ENCODE measurements at regions not wholly inside any gene's neighbourhood (a gene's known extent, or its start where the extent isn't known, plus 50 kb on each side); places are given as distances from the start of the nearest gene placed in this dataset.

- RAD21 ChIA-PET (ENCODE audit: low non-redundant PET in 1 of 2, low total read pairs in 2 of 2, uncharacterized antibody in 2 of 2, unreplicated experiment in 2 of 2), result no interaction called here
- TF ChIP-seq EZH2 (IDR thresholded peaks at IDR 0.05), result no peak
- TF ChIP-seq POLR2AphosphoS5 (IDR thresholded peaks at IDR 0.05; ENCODE audit: low read depth, low read length), result no peak
- no peak for TF ChIP-seq ATF3 (IDR thresholded peaks at IDR 0.05)
- TF ChIP-seq REST (IDR thresholded peaks at IDR 0.05; ENCODE audit: low read depth), result no peak
- TF ChIP-seq CEBPB (IDR thresholded peaks at IDR 0.05; ENCODE audit: low read depth), result no peak
- no peak for TF ChIP-seq CTCF (IDR thresholded peaks at IDR 0.05 in 2 of 3, conservative IDR thresholded peaks at IDR 0.05 in 1 of 3; ENCODE audit: borderline replicate concordance in 1 of 3, insufficient read depth in 1 of 3, low read depth in 2 of 3, low read length in 2 of 3)
- TF ChIP-seq ZFX (IDR thresholded peaks at IDR 0.05), result no peak
- H4K20me1 ChIP-seq (ENCODE audit: insufficient read depth), result no peaks in the 10 kb centered on the region
- no peaks in the 10 kb centered on the region for H3K4me1 ChIP-seq (ENCODE audit: control insufficient read depth in 1 of 2, insufficient read depth in 2 of 2, low read length in 2 of 2)
- no peak overlapping the region for H2AFZ ChIP-seq (ENCODE audit: low read depth, low read length, poor library complexity, severe bottlenecking)
- H3K9me3 ChIP-seq (ENCODE audit: control insufficient read depth in 1 of 2, insufficient read depth in 1 of 2, low read depth in 1 of 2, low read length in 2 of 2), result no peaks in the 10 kb centered on the region
- BruUV-seq (replicated peaks), result no TSS peak
- H3K27ac ChIP-seq (ENCODE audit: low read depth, low read length), result no peak overlapping the region
- DNase-seq (ENCODE audit: low read depth, low spot score) (no peak), ATAC-seq (no peak)
- no peaks in the 10 kb centered on the region for H3K27me3 ChIP-seq (ENCODE audit: insufficient read depth, low read length)
- H3K9ac ChIP-seq (ENCODE audit: low read length), result no peak overlapping the region
- CTCF ChIA-PET, result no interaction called here
- POLR2A ChIA-PET, result no interaction called here
- no peak overlapping the region for H3K4me3 ChIP-seq (replicated peaks in 1 of 2; ENCODE audit: low read depth in 1 of 2, low read length in 2 of 2)
- intact Hi-C loops (cut with micrococcal nuclease), result no loop called here
- no peaks in the 10 kb centered on the region for H3K9me2 ChIP-seq (ENCODE audit: insufficient read depth)
- no peaks in the 10 kb centered on the region for H3K36me3 ChIP-seq (ENCODE audit: control insufficient read depth in 1 of 2, insufficient read depth in 2 of 2, low read length in 2 of 2)
- H3K4me2 ChIP-seq (ENCODE audit: low read length), result no peak overlapping the region
- H3K79me2 ChIP-seq (ENCODE audit: insufficient read depth, low read length), result no peaks in the 10 kb centered on the region
These were observed 61.9 kb upstream of the TCEAL2 start for GRCh38 chrX:102063445-102064074.
